Naive thymus-derived CD4-positive, alpha-beta T cell (primary cell): ENCODE measurements at regions not wholly inside any gene's neighbourhood (a gene's known extent, or its start where the extent isn't known, plus 50 kb on each side); places are given as distances from the start of the nearest gene placed in this dataset.

Source experiments
- ATAC-seq: fragments of 150-1000 bp; cut with Tn5 transposase; 2 replicates; pipeline ENCODE4 v1.10.0; 2021; ENCODE audit warnings: mild to moderate bottlenecking, moderate library complexity
- CTCF ChIA-PET: fragments of 350-600 bp; sonication (Branson Sonifier 250); formaldehyde crosslinking; loops from one replicate; lab custom pipeline; 2021; ENCODE audit warnings: antibody characterized with exemption; lab: Charles Lee
- POLR2A ChIA-PET: fragments of 350-600 bp; sonication (Branson Sonifier 250); formaldehyde crosslinking; loops from one replicate; lab custom pipeline; 2021; ENCODE audit warnings: antibody characterized with exemption, inconsistent platforms; lab: Charles Lee
- DNase-seq, 9 donors: peaks; one replicate each; pipeline versions ENCODE4 v3.0.0 to v3.0.0-alpha.2; 2020 to 2022; ENCODE audit warnings: mixed read lengths in 1 of 9
- H3K27ac ChIP-seq: one replicate; pipeline ENCODE4 v1.7.0; 2013; ENCODE audit warnings: mild to moderate bottlenecking, low read depth, low read length, moderate library complexity
- H3K27me3 ChIP-seq, 2 donors: one replicate each; pipeline ENCODE4 v1.7.0; 2013; ENCODE audit warnings: low read length in 2 of 2, mild to moderate bottlenecking in 2 of 2, moderate library complexity in 2 of 2; ENCODE audit not compliant: control insufficient read depth in 2 of 2, insufficient read depth in 2 of 2
- H3K36me3 ChIP-seq, 3 experiments: 1 replicate in 2 of 3; 2 replicates in 1 of 3; pipeline ENCODE4 v1.7.0; 2013; ENCODE audit warnings: low read length in 3 of 3, mild to moderate bottlenecking in 3 of 3, moderate library complexity in 1 of 3; ENCODE audit not compliant: insufficient read depth in 3 of 3, control insufficient read depth in 2 of 3
- H3K4me1 ChIP-seq, 2 donors: one replicate each; pipeline ENCODE4 v1.7.0; 2013; ENCODE audit warnings: low read length in 2 of 2, mild to moderate bottlenecking in 2 of 2, moderate library complexity in 1 of 2; ENCODE audit not compliant: control insufficient read depth in 2 of 2, insufficient read depth in 2 of 2
- H3K4me3 ChIP-seq: 2 replicates; pipeline ENCODE4 v1.7.0; 2013; ENCODE audit warnings: mild to moderate bottlenecking, low read length
- H3K9me3 ChIP-seq, 3 experiments: 1 replicate in 2 of 3; 2 replicates in 1 of 3; pipeline ENCODE4 v1.7.0; 2013; ENCODE audit warnings: low read length in 3 of 3; ENCODE audit not compliant: control insufficient read depth in 2 of 3
- H3K27ac Mint-ChIP-seq, 9 donors: one replicate each; pipeline ENCODE4 v1.8.0; 2020 to 2022; ENCODE audit warnings: mixed read lengths in 9 of 9, mild to moderate bottlenecking in 8 of 9, moderate library complexity in 5 of 9, inconsistent platforms in 2 of 9
- H3K27me3 Mint-ChIP-seq, 5 donors: one replicate each; pipeline ENCODE4 v1.8.0; 2021 to 2022; ENCODE audit warnings: mixed read lengths in 5 of 5, mild to moderate bottlenecking in 1 of 5
- H3K36me3 Mint-ChIP-seq, 5 donors: one replicate each; pipeline ENCODE4 v1.8.0; 2020 to 2022; ENCODE audit warnings: mixed read lengths in 5 of 5, mild to moderate bottlenecking in 3 of 5, inconsistent platforms in 1 of 5
- H3K4me1 Mint-ChIP-seq, 7 donors: one replicate each; pipeline ENCODE4 v1.8.0; 2020 to 2022; ENCODE audit warnings: mixed read lengths in 7 of 7, mild to moderate bottlenecking in 3 of 7, inconsistent platforms in 1 of 7
- H3K4me3 Mint-ChIP-seq, 10 donors: one replicate each; pipeline ENCODE4 v1.8.0; 2020 to 2022; ENCODE audit warnings: mild to moderate bottlenecking in 10 of 10, mixed read lengths in 10 of 10, moderate library complexity in 6 of 10, inconsistent platforms in 2 of 10
- H3K9me3 Mint-ChIP-seq, 11 donors: one replicate each; pipeline ENCODE4 v1.8.0; 2020 to 2022; ENCODE audit warnings: mixed read lengths in 11 of 11, mild to moderate bottlenecking in 4 of 11, inconsistent platforms in 1 of 11, moderate library complexity in 1 of 11
- intact Hi-C, 2 donors: fragments of 100-400 bp; cut with micrococcal nuclease; formaldehyde crosslinking; loops; one replicate each; pipeline ENCODE4 v1.15.1; 2023

- ChIA-PET CTCF (no interaction called here), POLR2A (no interaction called here)
- Mint-ChIP-seq H3K27me3 (peaks cover 0 to 4% (median 0%) of the 10 kb centered on the region in 5 donors), H3K4me3 (no peak overlapping the region), H3K4me1 (no peaks in the 10 kb centered on the region), H3K36me3 (no peaks in the 10 kb centered on the region), H3K27ac (no peak overlapping the region), H3K9me3 (peaks cover 0 to 39% (median 17%) of the 10 kb centered on the region in 11 donors)
- H3K27ac ChIP-seq, result no peak overlapping the region
- ATAC-seq (no peak), DNase-seq (no peak)
- no peaks in the 10 kb centered on the region for H3K9me3 ChIP-seq
- no peaks in the 10 kb centered on the region for H3K4me1 ChIP-seq
- H3K27me3 ChIP-seq, result no peaks in the 10 kb centered on the region
- no peaks in the 10 kb centered on the region for H3K36me3 ChIP-seq
- H3K4me3 ChIP-seq, result no peak overlapping the region
- intact Hi-C loops, result no loop called here
These were observed 1273.7 kb upstream of the AUTS2 start for GRCh38 chr7:68324621-68325020.

GRCh38 chr7:68334216-68334615 is 1264.1 kb upstream of the AUTS2 start:
- Mint-ChIP-seq H3K27me3 (no peaks in the 10 kb centered on the region), H3K27ac (no peak overlapping the region), H3K4me3 (no peak overlapping the region), H3K4me1 (peaks cover 0 to 3% (median 0%) of the 10 kb centered on the region in 7 donors), H3K9me3 (peaks cover 8 to 47% (median 24%) of the 10 kb centered on the region in 11 donors), H3K36me3 (peaks cover 0 to 3% (median 0%) of the 10 kb centered on the region in 5 donors)
- H3K9me3 ChIP-seq, result peaks cover 0 to 22% (median 0%) of the 10 kb centered on the region in 3 experiments
- CTCF ChIA-PET, result no interaction called here
- ATAC-seq (no peak), DNase-seq (no peak)
- H3K4me1 ChIP-seq, result no peaks in the 10 kb centered on the region
- no peak overlapping the region for H3K4me3 ChIP-seq
- no peaks in the 10 kb centered on the region for H3K27me3 ChIP-seq
- POLR2A ChIA-PET, result no interaction called here
- no peaks in the 10 kb centered on the region for H3K36me3 ChIP-seq
- intact Hi-C loops, result no loop called here
- H3K27ac ChIP-seq, result no peak overlapping the region

- Mint-ChIP-seq H3K27ac (no peak overlapping the region), H3K9me3 (peaks cover 8 to 49% (median 24%) of the 10 kb centered on the region in 11 donors), H3K27me3 (no peaks in the 10 kb centered on the region), H3K4me1 (peaks cover 0 to 3% (median 0%) of the 10 kb centered on the region in 7 donors), H3K4me3 (no peak overlapping the region), H3K36me3 (peaks cover 0 to 3% (median 0%) of the 10 kb centered on the region in 5 donors)
- DNase-seq (no peak), ATAC-seq (no peak)
- no peak overlapping the region for H3K4me3 ChIP-seq
- CTCF ChIA-PET, result no interaction called here
- POLR2A ChIA-PET, result no interaction called here
- no peaks in the 10 kb centered on the region for H3K36me3 ChIP-seq
- intact Hi-C loops, result no loop called here
- H3K4me1 ChIP-seq, result no peaks in the 10 kb centered on the region
- peaks cover 0 to 22% (median 0%) of the 10 kb centered on the region in 3 experiments for H3K9me3 ChIP-seq
- no peak overlapping the region for H3K27ac ChIP-seq
- H3K27me3 ChIP-seq, result no peaks in the 10 kb centered on the region
These were observed 1263.5 kb upstream of the AUTS2 start for GRCh38 chr7:68334636-68335272.

- Histone ChIP-seq H3K9me3 (peaks cover 0 to 26% (median 0%) of the 10 kb centered on the region in 3 experiments), H3K4me1 (no peaks in the 10 kb centered on the region), H3K27ac (no peak overlapping the region), H3K27me3 (no peaks in the 10 kb centered on the region), H3K4me3 (no peak overlapping the region), H3K36me3 (no peaks in the 10 kb centered on the region)
- no peak overlapping the region for H3K4me3 Mint-ChIP-seq
- ChIA-PET POLR2A (no interaction called here), CTCF (no interaction called here)
- intact Hi-C loops, result no loop called here
- H3K4me1 Mint-ChIP-seq, result no peaks in the 10 kb centered on the region
- no peaks in the 10 kb centered on the region for H3K27me3 Mint-ChIP-seq
- H3K36me3 Mint-ChIP-seq, result no peaks in the 10 kb centered on the region
- ATAC-seq, result no peak
- H3K27ac Mint-ChIP-seq, result no peak overlapping the region
- no peak for DNase-seq
- peaks cover 3 to 53% (median 23%) of the 10 kb centered on the region in 11 donors for H3K9me3 Mint-ChIP-seq
These were observed 1261.7 kb upstream of the AUTS2 start for GRCh38 chr7:68336594-68336993.

GRCh38 chr7:68348401-68348800 is 1249.9 kb upstream of the AUTS2 start:
- Mint-ChIP-seq H3K27ac (no peak overlapping the region), H3K36me3 (no peaks in the 10 kb centered on the region), H3K9me3 (peaks cover 0 to 32% (median 21%) of the 10 kb centered on the region in 11 donors), H3K4me3 (no peak overlapping the region), H3K4me1 (peaks cover 0 to 3% (median 0%) of the 10 kb centered on the region in 7 donors), H3K27me3 (no peaks in the 10 kb centered on the region)
- ATAC-seq (no peak), DNase-seq (no peak)
- Histone ChIP-seq H3K4me3 (no peak overlapping the region), H3K27ac (no peak overlapping the region), H3K27me3 (no peaks in the 10 kb centered on the region), H3K9me3 (no peaks in the 10 kb centered on the region), H3K4me1 (no peaks in the 10 kb centered on the region), H3K36me3 (no peaks in the 10 kb centered on the region)
- CTCF ChIA-PET, result no interaction called here
- POLR2A ChIA-PET, result no interaction called here
- intact Hi-C loops, result no loop called here

- DNase-seq (no peak), ATAC-seq (no peak)
- no peak overlapping the region for H3K27ac ChIP-seq
- no peaks in the 10 kb centered on the region for H3K9me3 ChIP-seq
- Mint-ChIP-seq H3K4me3 (no peak overlapping the region), H3K36me3 (no peaks in the 10 kb centered on the region), H3K27me3 (peaks cover 0 to 4% (median 0%) of the 10 kb centered on the region in 5 donors), H3K4me1 (no peaks in the 10 kb centered on the region), H3K27ac (no peak overlapping the region), H3K9me3 (peaks cover 8 to 31% (median 18%) of the 10 kb centered on the region in 11 donors)
- no peaks in the 10 kb centered on the region for H3K4me1 ChIP-seq
- POLR2A ChIA-PET, result no interaction called here
- H3K27me3 ChIP-seq, result peaks cover 0 to 2% of the 10 kb centered on the region in 2 donors
- intact Hi-C loops, result no loop called here
- H3K4me3 ChIP-seq, result no peak overlapping the region
- CTCF ChIA-PET, result no interaction called here
- no peaks in the 10 kb centered on the region for H3K36me3 ChIP-seq
These were observed 1235.3 kb upstream of the AUTS2 start for GRCh38 chr7:68362745-68363518.
